Inflammatory macrophage treated with lipopolysaccharide for 1 hour (primary cell): ENCODE measurements at regions not wholly inside any gene's neighbourhood (a gene's known extent, or its start where the extent isn't known, plus 50 kb on each side); places are given as distances from the start of the nearest gene placed in this dataset.
"Not testable (repeated sequence)": the region's sequence is repeated elsewhere in the genome, so short reads cannot be mapped to it uniquely, and the experiment has no call there.

Experiments
- DNase-seq, 2 donors: peaks; one replicate each; pipeline ENCODE4 v3.0.0-alpha.2; 2020 to 2022

DNA sequence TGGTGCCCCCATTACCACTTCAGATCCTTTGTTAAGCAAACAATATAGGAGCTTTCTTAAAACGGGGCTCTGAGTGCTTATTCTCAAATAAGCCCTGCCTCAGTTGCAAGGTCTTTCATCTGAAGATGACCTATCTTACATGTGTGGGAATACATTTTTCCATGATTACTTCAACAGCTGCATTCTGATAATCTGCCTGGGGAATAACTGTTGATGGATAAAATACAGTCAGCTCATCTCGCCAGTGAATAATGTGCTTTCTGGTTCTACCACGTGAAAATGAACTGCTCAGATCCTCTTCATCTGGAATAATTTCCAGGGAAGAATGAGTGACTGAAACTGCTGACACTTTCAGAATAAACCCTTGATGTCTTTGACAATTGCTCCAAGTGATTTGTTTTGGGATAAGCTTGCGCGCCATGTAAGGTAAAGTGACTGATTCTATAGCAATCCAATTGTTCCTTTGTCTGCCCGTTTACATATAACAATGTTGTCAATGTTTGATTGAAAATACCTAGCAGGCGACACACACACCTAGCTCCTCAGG, 161.3 kb downstream of the RTL9 start:
- no peak for DNase-seq

DNA sequence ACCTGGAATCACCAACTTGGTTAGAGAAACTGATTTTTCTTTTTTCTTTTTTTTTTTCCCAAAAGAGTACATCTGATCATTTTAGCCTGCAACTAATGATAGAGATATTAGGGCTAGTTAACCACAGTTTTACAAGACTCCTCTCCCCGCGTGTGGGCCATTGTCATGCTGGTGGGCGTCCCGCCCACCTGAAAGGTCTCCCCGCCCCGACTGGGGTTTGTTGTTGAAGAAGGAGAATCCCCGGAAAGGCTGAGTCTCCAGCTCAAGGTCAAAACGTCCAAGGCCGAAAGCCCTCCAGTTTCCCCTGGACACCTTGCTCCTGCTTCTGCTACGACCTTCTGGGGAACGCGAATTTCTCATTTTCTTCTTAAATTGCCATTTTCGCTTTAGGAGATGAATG, 162.0 kb downstream of the RTL9 start:
- not testable (repeated sequence) for DNase-seq

DNA sequence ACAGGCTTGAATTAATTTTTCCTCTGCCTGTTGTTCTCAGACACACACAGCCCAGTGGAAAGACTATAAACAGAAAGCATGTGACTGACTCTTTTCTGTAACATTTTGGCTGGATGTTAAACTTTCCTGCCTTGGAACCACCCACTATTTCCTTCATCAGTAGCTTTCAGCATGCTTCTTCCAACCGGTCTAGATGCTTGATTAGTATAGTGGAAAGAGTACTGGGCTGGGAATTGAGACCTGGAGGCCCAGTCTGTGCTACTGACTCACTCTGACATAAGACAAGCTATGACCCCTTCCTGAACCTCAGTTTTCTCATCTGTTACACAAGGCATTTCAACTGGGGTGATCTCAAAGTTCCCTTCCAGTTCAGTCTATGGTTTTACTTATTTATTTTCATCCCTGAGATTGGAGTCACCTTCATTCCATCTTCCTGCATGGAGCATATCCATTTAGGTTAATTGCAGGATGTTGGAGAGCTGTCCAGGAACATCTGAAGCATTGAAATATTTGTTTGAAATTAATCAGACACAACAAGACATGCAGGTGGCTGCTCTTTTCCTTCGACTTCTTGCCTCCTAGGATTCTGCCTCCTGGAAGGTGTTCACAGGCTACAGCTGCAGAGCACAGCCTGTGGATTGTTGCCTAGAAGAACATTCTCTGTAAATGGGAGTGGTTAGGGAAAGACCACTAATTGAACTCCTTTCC, 173.4 kb downstream of the RTL9 start:
- no peak for DNase-seq

DNA sequence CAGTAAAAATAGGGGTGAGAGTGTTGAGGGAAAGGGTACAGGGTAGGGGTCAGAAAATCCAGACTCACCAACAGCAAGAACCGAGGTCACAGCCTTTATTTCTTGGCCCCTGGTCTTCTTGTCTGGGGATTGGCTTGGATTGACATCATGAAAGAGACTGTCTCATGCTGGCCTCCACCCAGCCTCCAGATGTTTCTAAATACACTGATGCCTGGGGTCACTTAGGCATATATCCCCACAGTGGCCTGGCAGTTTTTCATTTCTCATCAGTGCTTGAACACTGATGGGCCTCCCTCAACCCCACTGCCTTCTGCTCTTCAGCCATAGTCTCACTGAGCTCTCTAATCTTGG, 173.9 kb downstream of the RTL9 start:
- no peak for DNase-seq

DNA sequence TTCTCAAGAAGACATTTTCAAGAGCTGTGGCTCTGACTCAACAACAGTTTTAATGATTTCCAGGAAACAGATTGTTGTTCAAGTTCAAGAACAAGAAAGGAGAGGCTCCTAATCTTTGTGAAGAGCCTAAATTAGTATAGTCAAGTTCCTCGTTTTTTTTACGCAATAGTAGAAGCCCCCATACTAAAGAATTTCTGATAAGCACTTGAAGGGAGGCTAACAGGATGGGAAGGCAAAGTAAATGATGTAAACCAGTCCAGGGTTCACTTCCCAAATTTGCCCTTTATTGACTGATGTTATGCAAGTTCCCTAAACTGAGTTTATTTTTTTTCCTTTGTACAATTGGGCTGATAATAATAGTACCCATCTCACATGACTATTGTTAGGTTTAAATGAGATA, 178.2 kb downstream of the RTL9 start:
- peak; percentile 4 to 9 for DNase-seq

DNA sequence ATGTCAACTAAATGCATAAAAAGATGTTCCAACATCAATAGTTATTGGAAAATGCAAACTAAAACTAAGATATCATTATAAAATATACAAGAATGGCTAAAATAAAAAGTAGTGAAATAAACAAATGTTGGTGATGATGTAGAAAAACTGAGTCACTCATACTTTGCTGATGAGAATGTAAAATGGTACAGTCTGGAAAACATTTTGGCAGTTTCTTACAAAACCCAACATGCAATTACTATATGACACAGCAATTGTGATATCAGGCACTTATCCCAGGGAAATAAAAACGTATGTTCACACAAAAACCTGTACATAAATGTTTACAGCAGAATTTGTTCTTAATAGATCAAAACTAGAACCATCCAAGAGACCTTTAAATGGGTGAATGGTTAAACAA, 182.6 kb downstream of the RTL9 start:
- no peak for DNase-seq

DNA sequence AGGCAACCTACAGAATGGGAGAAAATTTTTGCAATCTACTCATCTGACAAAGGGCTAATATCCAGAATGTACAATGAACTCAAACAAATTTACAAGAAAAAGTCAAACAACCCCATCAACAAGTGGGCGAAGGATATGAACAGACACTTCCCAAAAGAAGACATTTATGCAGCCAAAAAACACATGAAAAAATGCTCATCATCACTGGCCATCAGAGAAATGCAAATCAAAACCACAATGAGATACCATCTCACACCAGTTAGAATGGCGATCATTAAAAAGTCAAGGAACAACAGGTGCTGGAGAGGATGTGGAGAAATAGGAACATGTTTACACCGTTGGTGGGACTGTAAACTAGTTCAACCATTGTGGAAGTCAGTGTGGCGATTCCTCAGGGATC, 192.2 kb downstream of the RTL9 start:
- not testable (repeated sequence) for DNase-seq

DNA sequence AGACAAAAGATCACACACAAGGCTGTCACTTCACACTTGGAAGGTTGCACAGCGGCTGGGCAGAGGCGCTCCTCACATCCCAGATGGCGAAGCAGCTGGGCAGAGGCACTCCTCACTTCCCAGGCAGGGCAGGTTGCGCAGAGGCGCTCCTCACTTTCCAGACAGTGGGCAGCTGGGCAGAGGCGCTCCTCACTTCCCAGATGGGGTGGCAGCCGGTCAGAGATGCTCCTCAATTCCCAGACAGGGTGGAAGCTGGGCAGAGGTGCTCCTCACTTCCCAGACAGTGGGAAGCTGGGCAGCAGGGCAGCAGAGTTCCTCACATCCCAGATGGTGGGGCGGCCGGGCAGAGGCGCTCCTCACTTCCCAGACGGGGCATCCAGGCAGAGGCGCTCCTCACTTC, 199.2 kb downstream of the RTL9 start:
- no peak for DNase-seq

DNA sequence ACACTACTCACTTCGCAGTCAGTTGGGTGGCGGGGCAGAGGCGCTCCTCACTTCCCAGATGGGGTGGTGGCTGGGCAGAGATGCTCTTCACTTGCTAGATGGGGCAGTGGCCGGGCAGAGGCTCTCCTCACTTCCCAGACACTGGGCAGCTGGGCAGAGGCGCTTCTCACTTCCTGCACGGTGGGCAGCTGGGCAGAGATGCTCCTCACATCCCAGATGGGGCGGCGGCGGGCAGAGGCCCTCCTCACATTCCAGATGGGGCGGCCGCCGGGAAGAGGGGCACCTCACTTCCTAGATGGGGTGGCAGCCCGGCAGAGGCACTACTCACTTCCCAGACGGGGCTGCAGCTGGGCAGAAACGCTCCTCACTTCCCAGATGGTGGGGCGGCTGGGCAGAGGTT, 199.8 kb downstream of the RTL9 start:
- no peak for DNase-seq

DNA sequence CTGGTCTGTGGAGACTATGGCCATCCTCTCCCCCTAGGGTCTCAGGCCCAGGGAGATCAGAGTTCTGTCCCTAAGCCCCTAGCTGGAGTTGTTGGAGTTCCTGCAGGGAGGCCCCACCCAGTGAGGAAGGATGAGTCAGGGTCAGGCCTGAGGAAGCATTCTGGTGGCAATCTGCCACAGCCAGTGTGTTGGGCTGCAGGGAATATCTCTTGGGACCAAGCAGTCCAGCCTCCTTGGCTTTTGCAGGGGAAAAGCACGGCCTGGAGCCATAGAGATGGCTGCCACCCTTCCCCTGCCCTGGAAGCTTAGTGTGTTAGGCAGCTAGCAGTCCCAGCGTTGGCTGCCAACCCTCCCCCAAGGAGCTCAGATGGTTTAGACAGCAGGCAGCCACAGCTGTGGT, 202.4 kb downstream of the RTL9 start:
- no peak for DNase-seq

DNA sequence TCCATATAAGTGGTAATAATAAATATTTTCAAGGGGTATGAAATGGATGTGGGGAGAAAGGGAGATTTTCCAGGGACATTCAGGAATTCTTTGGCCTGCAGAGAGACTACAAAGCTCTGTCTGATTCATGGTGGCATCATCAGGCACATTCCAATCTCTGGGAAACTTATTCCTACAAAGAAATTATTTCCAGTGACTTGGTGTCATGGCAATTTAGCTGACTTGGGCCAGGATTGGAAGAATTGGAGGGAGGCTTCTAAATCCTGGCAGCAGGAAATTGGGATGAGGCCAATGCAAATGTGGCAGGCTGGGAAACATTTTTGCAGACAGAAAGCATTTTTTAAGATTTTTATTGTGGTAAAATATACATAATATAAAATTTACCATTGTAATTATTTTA, 204.6 kb downstream of the RTL9 start:
- no peak for DNase-seq

DNA sequence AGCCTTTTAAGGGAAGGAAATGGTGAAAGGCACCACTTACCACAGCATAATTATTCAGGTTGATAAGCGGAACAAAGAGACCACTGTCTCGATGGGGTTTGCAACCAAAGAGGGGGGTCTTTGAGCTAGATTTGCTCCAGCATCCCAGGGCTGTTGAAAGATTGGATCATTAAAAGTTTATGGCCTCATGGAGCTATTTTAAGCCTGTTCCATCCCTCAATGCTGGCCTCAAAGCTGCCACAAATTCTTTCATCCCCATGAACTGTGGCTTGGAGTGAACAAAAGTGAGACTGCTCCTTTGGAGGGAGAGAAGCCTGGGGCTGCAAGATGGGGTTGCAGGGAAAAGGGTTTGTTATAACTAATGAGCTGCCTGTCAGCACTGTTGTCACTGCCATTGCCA, 209.8 kb downstream of the RTL9 start:
- DNase-seq = no peak

DNA sequence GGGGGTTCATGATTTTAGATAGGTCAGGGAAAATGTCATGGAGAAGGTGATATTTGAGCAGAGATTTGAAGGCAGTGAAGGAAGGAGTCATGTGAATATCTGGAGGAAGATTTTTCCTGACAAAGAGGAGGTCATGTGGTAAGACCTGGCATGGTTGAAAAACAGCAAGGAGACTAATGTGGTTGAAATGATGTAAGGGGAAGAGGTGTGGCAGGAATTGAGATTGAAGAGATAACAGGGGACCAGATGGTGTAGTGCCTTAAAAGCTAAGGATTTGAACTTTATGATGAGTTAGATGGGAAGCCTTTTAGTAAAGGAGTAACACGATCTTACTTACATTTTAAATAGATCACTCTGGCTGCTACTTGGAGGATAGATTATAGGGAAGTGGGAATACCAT, 210.9 kb downstream of the RTL9 start:
- DNase-seq = no peak

DNA sequence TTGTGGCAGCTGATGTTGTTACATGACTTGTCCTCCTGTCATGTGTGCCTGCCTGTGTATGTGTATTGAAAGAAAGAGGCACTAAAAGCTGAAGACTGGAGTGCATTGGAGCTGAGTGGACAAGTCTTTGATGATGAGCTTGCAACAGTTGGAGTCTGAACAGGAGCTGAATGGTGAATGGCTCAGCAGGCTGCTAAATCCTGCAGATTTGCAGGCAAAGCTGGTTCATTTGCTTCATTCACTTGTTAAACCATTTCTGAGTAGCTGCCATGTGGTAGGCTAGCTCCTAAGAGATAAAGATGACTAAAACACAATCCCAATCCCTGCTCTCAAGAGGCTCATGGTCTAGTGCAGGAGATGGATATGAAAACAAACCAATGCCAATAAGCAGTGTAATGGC, 217.3 kb downstream of the CHRDL1 start:
- DNase-seq = no peak

DNA sequence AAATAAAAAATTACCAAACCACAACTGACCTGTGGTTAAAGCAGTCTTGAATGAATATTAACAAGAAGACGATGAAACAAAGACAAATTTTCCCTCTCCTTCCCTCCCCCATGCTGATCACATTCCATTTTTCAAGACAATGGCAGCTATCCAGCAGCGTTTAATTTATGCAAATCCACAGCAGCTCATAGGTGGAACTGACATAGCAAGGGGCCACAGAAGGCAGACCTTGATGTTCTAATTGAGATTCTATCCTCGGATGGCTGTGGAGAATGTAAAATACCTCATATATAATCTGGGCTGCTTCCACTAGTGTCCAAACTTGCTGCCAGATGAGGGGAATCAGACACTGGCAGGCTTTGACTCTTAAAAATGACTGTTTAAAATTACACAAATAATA, 211.5 kb downstream of the CHRDL1 start:
- DNase-seq = no peak

DNA sequence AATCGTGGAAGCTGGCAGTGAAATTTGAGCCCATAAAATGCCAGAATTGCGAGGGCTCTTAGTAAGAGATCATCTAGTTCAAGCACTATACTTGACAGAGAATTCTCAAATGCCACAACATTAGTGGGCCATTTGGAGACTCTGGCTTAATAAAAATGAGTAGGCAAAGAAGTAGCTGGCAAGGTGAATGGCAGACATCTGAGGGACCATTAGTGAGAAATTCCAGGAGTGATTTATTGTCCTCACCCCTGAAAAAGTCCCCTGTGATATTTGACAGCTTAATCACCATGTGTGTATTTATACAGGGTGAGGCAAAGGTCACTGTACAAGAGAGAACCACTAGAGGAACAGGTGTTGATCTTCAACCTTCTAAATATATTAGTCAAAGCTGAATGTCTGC, 207.5 kb downstream of the CHRDL1 start:
- no peak for DNase-seq

DNA sequence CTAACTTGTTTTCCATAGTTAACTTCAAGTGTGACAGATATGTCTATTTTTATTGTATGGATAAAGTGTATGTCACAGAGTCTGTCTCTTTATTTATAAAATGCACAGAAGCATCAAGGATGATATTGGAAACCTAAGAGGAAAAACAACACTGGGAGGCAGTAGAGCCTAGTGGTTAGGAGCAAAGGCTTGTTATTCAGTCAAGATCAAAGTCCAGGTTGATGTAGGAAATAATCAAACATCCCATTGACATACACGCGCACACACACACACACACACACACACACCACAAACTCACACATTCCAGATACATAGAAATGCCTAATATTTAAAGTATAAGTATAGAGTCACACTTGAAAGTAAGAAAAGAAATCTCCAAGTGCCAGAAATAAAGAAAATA, 206.8 kb downstream of the CHRDL1 start:
- no peak for DNase-seq

DNA sequence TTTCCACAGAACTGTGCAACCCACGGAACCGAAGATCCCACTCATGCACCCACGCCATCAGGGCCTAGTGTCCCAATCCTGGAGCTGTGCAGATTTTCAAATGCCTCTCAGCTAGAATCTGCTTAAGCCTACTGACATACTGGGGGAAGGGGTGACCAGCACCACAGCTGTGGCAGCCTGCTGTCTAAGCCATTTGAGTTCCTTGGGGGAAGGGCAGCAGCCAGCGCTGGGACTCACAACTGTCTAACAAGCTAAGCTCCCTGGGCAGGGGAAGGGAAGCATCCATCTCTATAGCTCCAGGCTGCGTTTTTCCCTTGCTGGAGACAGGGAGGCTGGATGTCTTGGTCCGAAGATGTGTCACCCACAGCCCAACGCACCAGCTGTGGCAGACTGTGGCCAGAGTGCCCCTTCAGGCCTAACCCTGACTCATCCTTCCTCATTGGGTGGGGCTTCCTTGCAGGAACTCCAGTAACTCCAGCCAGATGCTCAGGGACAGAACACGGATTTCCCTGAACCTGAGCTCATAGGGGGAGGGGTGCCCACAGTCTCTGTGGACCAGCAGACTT, 194.8 kb downstream of the CHRDL1 start:
- DNase-seq = no peak

DNA sequence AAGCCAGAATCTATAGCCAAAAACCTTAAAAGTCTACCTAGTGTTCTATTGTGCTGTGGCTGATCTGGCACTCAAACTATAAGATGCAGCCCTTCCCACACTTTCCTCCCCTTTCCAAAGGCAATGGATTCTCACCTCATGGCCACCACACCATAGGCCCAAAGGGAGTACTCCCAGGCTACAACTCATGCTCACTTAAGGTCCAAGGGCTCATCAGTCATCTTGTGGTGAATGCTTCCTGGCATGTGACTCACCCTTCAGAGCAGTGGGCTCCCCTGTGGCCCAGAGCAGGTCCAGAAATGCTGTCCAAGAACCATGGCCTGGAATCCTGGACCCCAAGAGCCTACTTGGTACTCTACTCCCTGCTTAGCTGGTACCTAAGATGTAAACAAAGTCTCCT, 181.0 kb downstream of the CHRDL1 start:
- no peak for DNase-seq
